Right cardiac atrium (tissue), 5 donors: ENCODE measurements at regions not wholly inside any gene's neighbourhood (a gene's known extent, or its start where the extent isn't known, plus 50 kb on each side); places are given as distances from the start of the nearest gene placed in this dataset.

ENCODE experiments used
- ATAC-seq, 2 donors: fragments of 200-7000 bp; cut with Tn5 transposase; one replicate each; pipeline versions ENCODE4 v1.8.0 to v1.9.1; 2020; ENCODE audit warnings: moderate library complexity in 2 of 2, mild to moderate bottlenecking in 1 of 2
- DNase-seq, 3 donors: peaks; one replicate each; pipeline ENCODE4 v3.0.0-alpha.2; 2020
- H3K27ac ChIP-seq: one replicate; pipeline ENCODE4 v1.5.1; 2013; ENCODE audit warnings: mild to moderate bottlenecking, low read length, control low read depth, moderate library complexity
- H3K27me3 ChIP-seq: one replicate; pipeline ENCODE4 v1.6.1; 2013; ENCODE audit not compliant: control insufficient read depth, insufficient read depth
- H3K4me1 ChIP-seq: one replicate; pipeline ENCODE4 v1.6.1; 2013; ENCODE audit warnings: low read length; ENCODE audit not compliant: control insufficient read depth, insufficient read depth
- H3K4me3 ChIP-seq: one replicate; pipeline ENCODE4 v1.5.1; 2013; ENCODE audit warnings: low read length, control low read depth
- H3K9me3 ChIP-seq: one replicate; pipeline ENCODE4 v1.6.1; 2013; ENCODE audit warnings: low read length; ENCODE audit not compliant: control insufficient read depth
- WGBS: extraction: QIAGEN DNeasy Blood & Tissue Kit; methylation state at CpG from one replicate; pipeline ENCODE4 v1.1.7; 2013; 5-methylcytosine and 5-hydroxymethylcytosine counted together
- intact Hi-C, 4 donors: fragments of 100-400 bp; cut with DNase I; formaldehyde crosslinking; loops; one replicate each; pipeline versions ENCODE4 v1.11.0 to v1.14.0; 2022 to 2023
- donor health status: healthy with polysubstance abuse.
- donor health status: DM: no; HTN: yes; CAD: no.
- donor health status: DM: no; HTN: no; CAD: no.
- donor health status: DM: no; HTN: yes; CAD: no; lungs with severe emphysema.
- donor health status: DM: yes; HTN: yes; CAD: no.

DNA sequence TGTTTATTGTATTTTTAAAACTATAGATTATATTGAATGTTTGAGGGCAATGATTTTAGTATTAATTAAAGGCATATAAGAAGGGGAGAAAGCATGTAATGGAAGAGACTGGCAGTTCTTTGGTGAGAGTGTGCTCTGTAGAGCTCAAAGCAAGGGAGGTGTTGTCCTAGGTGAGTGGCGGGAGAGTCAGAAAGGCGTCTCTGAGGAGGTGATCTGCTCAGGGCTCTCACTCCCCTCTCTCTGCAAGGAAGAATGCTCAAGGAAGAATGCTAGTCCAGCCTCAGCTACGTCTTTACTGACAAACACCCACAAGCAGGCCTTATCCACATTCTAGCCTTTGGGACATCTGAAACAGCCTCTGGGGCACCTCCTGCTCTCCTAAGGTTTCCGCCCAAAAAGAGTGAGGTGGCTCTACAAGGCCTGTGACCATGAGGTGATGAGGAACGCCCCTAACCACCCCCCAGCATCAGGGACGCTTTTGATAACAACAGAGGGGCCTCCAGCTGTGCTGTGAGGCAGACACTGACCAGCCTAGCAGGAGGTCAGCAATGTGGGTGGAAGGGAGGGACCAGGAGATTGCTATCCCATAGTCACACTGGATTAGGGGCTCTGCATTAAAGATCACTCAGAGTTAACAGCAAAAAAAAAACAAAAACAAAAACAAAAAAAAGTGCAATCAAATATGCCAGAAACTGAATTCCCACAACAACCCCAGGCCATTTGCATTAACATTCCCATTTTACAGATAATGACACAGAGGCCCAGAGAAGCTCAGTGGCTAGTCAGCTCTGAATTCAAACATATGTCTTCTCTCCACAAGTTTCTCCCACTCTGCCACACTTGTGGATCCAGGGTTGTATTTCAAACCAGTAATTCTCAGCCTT, 202.2 kb upstream of the CTNNB1 start:
- no peak overlapping the region for H3K27ac ChIP-seq
- no peaks in the 10 kb centered on the region for H3K27me3 ChIP-seq
- ATAC-seq (no peak), DNase-seq (no peak)
- no peak overlapping the region for H3K4me3 ChIP-seq
- peaks cover 4% of the 10 kb centered on the region for H3K4me1 ChIP-seq
- intact Hi-C loops = no loop called here
- 76% methylated on average over 6 of the region's 6 CpGs for WGBS
- no peaks in the 10 kb centered on the region for H3K9me3 ChIP-seq

- 90% methylated on average over 15 of the region's 15 CpGs for WGBS
- Histone ChIP-seq H3K27me3 (no peaks in the 10 kb centered on the region), H3K9me3 (no peaks in the 10 kb centered on the region), H3K4me3 (no peak overlapping the region), H3K4me1 (peaks cover 4% of the 10 kb centered on the region), H3K27ac (no peak overlapping the region)
- intact Hi-C loops = no loop called here
- DNase-seq (peak in 2 of 3 donors; percentile 50 to 57), ATAC-seq (no peak)
These were observed 201.4 kb upstream of the CTNNB1 start for GRCh38 chr3:40997711-40998519.

GRCh38 chr3:40999682-41000081, 199.6 kb upstream of the CTNNB1 start:
- Histone ChIP-seq H3K9me3 (no peaks in the 10 kb centered on the region), H3K27ac (peak overlapping the region; percentile 24), H3K27me3 (no peaks in the 10 kb centered on the region), H3K4me3 (no peak overlapping the region), H3K4me1 (peaks cover 4% of the 10 kb centered on the region)
- DNase-seq (no peak), ATAC-seq (peak; percentile 43 to 59)
- intact Hi-C loops = no loop called here
- 76% methylated on average over 2 of the region's 2 CpGs for WGBS

GRCh38 chr3:41000471-41000870, 198.8 kb upstream of the CTNNB1 start:
- no peak for DNase-seq
- H3K9me3 ChIP-seq = no peaks in the 10 kb centered on the region
- intact Hi-C loops = no loop called here
- 31% methylated on average over 6 of the region's 6 CpGs for WGBS
- H3K4me3 ChIP-seq = no peak overlapping the region
- H3K4me1 ChIP-seq = peaks cover 4% of the 10 kb centered on the region
- ATAC-seq = peak; percentile 85 to 91
- H3K27me3 ChIP-seq = no peaks in the 10 kb centered on the region
- no peak overlapping the region for H3K27ac ChIP-seq

GRCh38 chr3:41001556-41001955, 197.7 kb upstream of the CTNNB1 start:
- H3K4me1 ChIP-seq = peaks cover 2% of the 10 kb centered on the region
- intact Hi-C loops = no loop called here
- H3K27me3 ChIP-seq = no peaks in the 10 kb centered on the region
- no peak overlapping the region for H3K27ac ChIP-seq
- WGBS = 78% methylated on average over 1 of the region's 1 CpG
- DNase-seq (no peak), ATAC-seq (no peak)
- H3K9me3 ChIP-seq = no peaks in the 10 kb centered on the region
- no peak overlapping the region for H3K4me3 ChIP-seq

- Histone ChIP-seq H3K27ac (no peak overlapping the region), H3K4me1 (peaks cover 2% of the 10 kb centered on the region), H3K4me3 (no peak overlapping the region), H3K9me3 (no peaks in the 10 kb centered on the region), H3K27me3 (no peaks in the 10 kb centered on the region)
- intact Hi-C loops = no loop called here
- no peak for ATAC-seq
- 84% methylated on average over 4 of the region's 4 CpGs for WGBS
- DNase-seq = no peak
These were observed 197.2 kb upstream of the CTNNB1 start for GRCh38 chr3:41002104-41002503.

GRCh38 chr3:41007399-41007798, 191.9 kb upstream of the CTNNB1 start:
- intact Hi-C loops = no loop called here
- no peak for DNase-seq
- Histone ChIP-seq H3K4me3 (no peak overlapping the region), H3K4me1 (no peaks in the 10 kb centered on the region), H3K27ac (no peak overlapping the region), H3K9me3 (no peaks in the 10 kb centered on the region), H3K27me3 (no peaks in the 10 kb centered on the region)
- no peak for ATAC-seq

GRCh38 chr3:41011854-41012253, 187.5 kb upstream of the CTNNB1 start:
- Histone ChIP-seq H3K27me3 (no peaks in the 10 kb centered on the region), H3K4me1 (no peaks in the 10 kb centered on the region), H3K9me3 (no peaks in the 10 kb centered on the region), H3K4me3 (no peak overlapping the region), H3K27ac (no peak overlapping the region)
- ATAC-seq (no peak), DNase-seq (no peak)
- WGBS = 78% methylated on average over 2 of the region's 2 CpGs
- intact Hi-C loops = no loop called here

DNA sequence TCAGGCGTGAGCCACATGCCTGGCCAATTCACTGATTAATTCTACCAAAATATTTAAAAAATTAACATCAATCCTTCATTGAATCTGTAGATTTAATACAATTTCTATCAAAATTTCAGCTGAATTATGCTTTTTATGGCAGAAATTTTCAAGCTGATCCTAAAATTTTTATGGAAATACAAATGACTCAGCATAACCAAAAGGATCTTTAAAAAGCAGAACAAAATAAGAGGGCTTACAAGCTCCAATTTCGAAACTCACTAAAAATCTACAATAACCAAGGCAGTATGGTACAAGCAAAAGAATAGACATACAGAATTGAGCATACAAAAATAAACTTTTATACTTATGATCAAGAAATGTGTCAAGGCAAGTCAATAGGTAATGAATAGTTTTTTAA, 180.4 kb upstream of the CTNNB1 start:
- intact Hi-C loops = no loop called here
- no peaks in the 10 kb centered on the region for H3K9me3 ChIP-seq
- DNase-seq (no peak), ATAC-seq (no peak)
- H3K27me3 ChIP-seq = no peaks in the 10 kb centered on the region
- WGBS = 93% methylated on average over 2 of the region's 2 CpGs
- H3K4me3 ChIP-seq = no peak overlapping the region
- no peak overlapping the region for H3K27ac ChIP-seq
- no peaks in the 10 kb centered on the region for H3K4me1 ChIP-seq

DNA sequence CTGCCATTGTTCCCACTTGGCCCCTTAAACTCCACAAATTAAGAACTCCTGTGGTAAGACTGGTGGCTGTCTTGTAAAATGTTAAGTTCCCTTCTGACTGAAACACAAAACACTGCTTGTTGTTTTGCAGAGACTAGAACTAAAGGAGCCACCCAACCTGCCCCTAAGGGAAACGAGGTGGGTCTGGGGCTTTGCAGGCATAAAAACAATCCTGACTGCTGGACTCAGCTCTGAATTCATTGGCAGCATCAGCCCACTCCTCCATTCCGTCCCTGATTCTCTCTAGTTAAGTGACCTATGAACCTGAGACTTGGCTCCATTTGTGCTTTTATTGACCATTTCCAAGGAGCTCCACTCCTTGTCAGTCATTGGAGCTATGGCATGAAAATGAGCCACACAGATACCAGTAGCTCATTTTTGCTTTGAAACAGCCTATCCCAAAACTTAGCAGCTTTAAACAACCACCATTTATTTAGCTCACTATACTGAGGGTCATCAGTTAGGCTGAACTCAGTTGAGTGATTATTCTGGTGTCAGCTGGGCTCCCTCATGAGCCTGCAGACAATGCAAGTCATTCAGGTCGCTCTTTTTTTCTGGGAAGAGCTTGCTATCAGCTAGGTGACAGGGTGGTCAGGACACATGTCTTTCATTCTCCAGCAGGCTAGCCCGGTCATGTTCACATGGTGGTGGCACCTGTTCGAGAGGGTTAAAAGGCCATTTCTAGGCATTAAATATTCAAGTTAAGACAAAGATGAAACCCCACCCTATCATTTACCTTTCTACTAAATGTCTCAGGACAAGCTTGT, 175.1 kb upstream of the CTNNB1 start:
- H3K9me3 ChIP-seq = no peaks in the 10 kb centered on the region
- intact Hi-C loops = no loop called here
- WGBS = 78% methylated on average over 5 of the region's 5 CpGs
- no peaks in the 10 kb centered on the region for H3K27me3 ChIP-seq
- ATAC-seq = no peak
- no peak for DNase-seq
- H3K4me1 ChIP-seq = peaks cover 2% of the 10 kb centered on the region
- H3K27ac ChIP-seq = no peak overlapping the region
- no peak overlapping the region for H3K4me3 ChIP-seq
